Mesodermal cell (in vitro differentiated cells): ENCODE measurements at regions not wholly inside any gene's neighbourhood (a gene's known extent, or its start where the extent isn't known, plus 50 kb on each side); places are given as distances from the start of the nearest gene placed in this dataset.
"Not testable (repeated sequence)": the region's sequence is repeated elsewhere in the genome, so short reads cannot be mapped to it uniquely, and the experiment has no call there.

ENCODE experiments used
- H3K27ac ChIP-seq: 2 replicates; pipeline ENCODE4 v1.7.0; 2013; ENCODE audit warnings: mild to moderate bottlenecking, low read depth, low read length, moderate library complexity; ENCODE audit not compliant: severe bottlenecking
- H3K36me3 ChIP-seq: 2 replicates; pipeline ENCODE4 v1.7.1; 2013; ENCODE audit warnings: mild to moderate bottlenecking, low read length, moderate library complexity; ENCODE audit not compliant: control insufficient read depth, insufficient read depth
- H3K4me1 ChIP-seq: one replicate; pipeline ENCODE4 v1.7.1; 2013; ENCODE audit warnings: mild to moderate bottlenecking, low read length; ENCODE audit not compliant: insufficient read depth, control insufficient read depth, poor library complexity, severe bottlenecking
- H3K4me3 ChIP-seq: 2 replicates; pipeline ENCODE4 v1.7.0; 2013; ENCODE audit warnings: low read length, control low read depth, mild to moderate bottlenecking; ENCODE audit not compliant: insufficient read depth, poor library complexity, severe bottlenecking; ENCODE audit errors: extremely low read depth
- H3K9me3 ChIP-seq: 2 replicates; pipeline ENCODE4 v1.7.1; 2013; ENCODE audit warnings: mild to moderate bottlenecking, low read length, moderate library complexity; ENCODE audit not compliant: control insufficient read depth
- WGBS, 2 experiments: methylation state at CpG; one replicate each; pipeline ENCODE4 v1.1.5; 2013; ENCODE audit warnings: missing lambda C conversion rate in 2 of 2; ENCODE audit not compliant: insufficient coverage in 2 of 2; 5-methylcytosine and 5-hydroxymethylcytosine counted together

- H3K9me3 ChIP-seq, H3K4me1 ChIP-seq, H3K27ac ChIP-seq, H3K4me3 ChIP-seq, H3K36me3 ChIP-seq: not testable (repeated sequence)
- 90 to 100% methylated on average over 1 to 3 of the region's 6 CpGs for WGBS, 2 experiments
Observed at GRCh38 chr1:99444211-99444927, 180.1 kb downstream of the PLPPR4 start.

- Histone ChIP-seq H3K9me3 (no peaks in the 10 kb centered on the region), H3K4me3 (no peak overlapping the region), H3K4me1 (no peaks in the 10 kb centered on the region), H3K36me3 (no peaks in the 10 kb centered on the region), H3K27ac (no peak overlapping the region)
Observed at GRCh38 chr1:99445071-99445470, 180.8 kb downstream of the PLPPR4 start.

- no peaks in the 10 kb centered on the region for H3K9me3 ChIP-seq
- 100% methylated on average over 1 of the region's 1 CpG; no CpG with 5 or more reads in 1 of the 2 experiments for WGBS, 2 experiments
- H3K4me3 ChIP-seq, result no peak overlapping the region
- no peak overlapping the region for H3K27ac ChIP-seq
- H3K36me3 ChIP-seq, result no peaks in the 10 kb centered on the region
- no peaks in the 10 kb centered on the region for H3K4me1 ChIP-seq
Observed at GRCh38 chr1:99445486-99445885, 181.2 kb downstream of the PLPPR4 start.

- Histone ChIP-seq H3K4me3 (no peak overlapping the region), H3K27ac (no peak overlapping the region), H3K9me3 (no peaks in the 10 kb centered on the region), H3K36me3 (no peaks in the 10 kb centered on the region), H3K4me1 (no peaks in the 10 kb centered on the region)
Observed at GRCh38 chr1:99447721-99448120, 183.4 kb downstream of the PLPPR4 start.

- WGBS, 2 experiments, result 93 to 100% methylated on average over 2 of the region's 3 CpGs
- Histone ChIP-seq H3K9me3 (no peaks in the 10 kb centered on the region), H3K36me3 (no peaks in the 10 kb centered on the region), H3K27ac (no peak overlapping the region), H3K4me1 (peaks cover 16% of the 10 kb centered on the region), H3K4me3 (no peak overlapping the region)
Observed at GRCh38 chr1:99455760-99456159, 190.2 kb upstream of the PALMD start.

- peak overlapping the region; percentile 33 for H3K27ac ChIP-seq
- no peaks in the 10 kb centered on the region for H3K36me3 ChIP-seq
- peaks cover 16% of the 10 kb centered on the region for H3K4me1 ChIP-seq
- 83 to 100% methylated on average over 1 to 2 of the region's 5 CpGs for WGBS, 2 experiments
- no peak overlapping the region for H3K4me3 ChIP-seq
- no peaks in the 10 kb centered on the region for H3K9me3 ChIP-seq
Observed at GRCh38 chr1:99456536-99456935, 189.4 kb upstream of the PALMD start.

- no peaks in the 10 kb centered on the region for H3K36me3 ChIP-seq
- H3K4me1 ChIP-seq, result peaks cover 16% of the 10 kb centered on the region
- no peak overlapping the region for H3K4me3 ChIP-seq
- no CpG with 5 or more reads among the region's 4 CpGs for WGBS, 2 experiments
- H3K27ac ChIP-seq, result peak overlapping the region; percentile 63
- no peaks in the 10 kb centered on the region for H3K9me3 ChIP-seq
Observed at GRCh38 chr1:99457381-99458165, 188.3 kb upstream of the PALMD start.

- Histone ChIP-seq H3K4me1 (peaks cover 14% of the 10 kb centered on the region), H3K27ac (no peak overlapping the region), H3K4me3 (no peak overlapping the region), H3K36me3 (no peaks in the 10 kb centered on the region), H3K9me3 (no peaks in the 10 kb centered on the region)
- 100% methylated on average over 1 to 2 of the region's 2 CpGs for WGBS, 2 experiments
Observed at GRCh38 chr1:99461499-99461898, 184.4 kb upstream of the PALMD start.

GRCh38 chr1:99464738-99465137, 181.2 kb upstream of the PALMD start:
- Histone ChIP-seq H3K27ac (peak overlapping the region; percentile 59), H3K4me1 (no peaks in the 10 kb centered on the region), H3K9me3 (no peaks in the 10 kb centered on the region), H3K4me3 (no peak overlapping the region), H3K36me3 (no peaks in the 10 kb centered on the region)
- 100% methylated on average over 1 of the region's 1 CpG; no CpG with 5 or more reads in 1 of the 2 experiments for WGBS, 2 experiments

- H3K27ac ChIP-seq, result peak overlapping the region; percentile 59
- no peaks in the 10 kb centered on the region for H3K36me3 ChIP-seq
- no peaks in the 10 kb centered on the region for H3K9me3 ChIP-seq
- 90 to 94% methylated on average over 2 to 3 of the region's 3 CpGs for WGBS, 2 experiments
- H3K4me3 ChIP-seq, result no peak overlapping the region
- H3K4me1 ChIP-seq, result no peaks in the 10 kb centered on the region
Observed at GRCh38 chr1:99465176-99465900, 180.6 kb upstream of the PALMD start.
